DND-41 (cell line): ENCODE measurements at regions not wholly inside any gene's neighbourhood (a gene's known extent, or its start where the extent isn't known, plus 50 kb on each side); places are given as distances from the start of the nearest gene placed in this dataset.
"Not testable (repeated sequence)": the region's sequence is repeated elsewhere in the genome, so short reads cannot be mapped to it uniquely, and the experiment has no call there.

Source experiments
- EZH2 ChIP-seq: IDR thresholded peaks from 3 replicates; pipeline ENCODE4 v1.6.1; 2012; ENCODE audit warnings: borderline replicate concordance, low read depth, mild to moderate bottlenecking, moderate library complexity, low read length, inconsistent platforms; ENCODE audit not compliant: severe bottlenecking
- TF ChIP-seq, protein P1 (sequence below): IDR thresholded peaks from 2 replicates; pipeline ENCODE4 v1.5.1; 2012; ENCODE audit warnings: borderline replicate concordance, low read length, moderate library complexity, mild to moderate bottlenecking; ENCODE audit not compliant: poor library complexity, severe bottlenecking; ENCODE audit errors: extremely low read depth

DNA sequence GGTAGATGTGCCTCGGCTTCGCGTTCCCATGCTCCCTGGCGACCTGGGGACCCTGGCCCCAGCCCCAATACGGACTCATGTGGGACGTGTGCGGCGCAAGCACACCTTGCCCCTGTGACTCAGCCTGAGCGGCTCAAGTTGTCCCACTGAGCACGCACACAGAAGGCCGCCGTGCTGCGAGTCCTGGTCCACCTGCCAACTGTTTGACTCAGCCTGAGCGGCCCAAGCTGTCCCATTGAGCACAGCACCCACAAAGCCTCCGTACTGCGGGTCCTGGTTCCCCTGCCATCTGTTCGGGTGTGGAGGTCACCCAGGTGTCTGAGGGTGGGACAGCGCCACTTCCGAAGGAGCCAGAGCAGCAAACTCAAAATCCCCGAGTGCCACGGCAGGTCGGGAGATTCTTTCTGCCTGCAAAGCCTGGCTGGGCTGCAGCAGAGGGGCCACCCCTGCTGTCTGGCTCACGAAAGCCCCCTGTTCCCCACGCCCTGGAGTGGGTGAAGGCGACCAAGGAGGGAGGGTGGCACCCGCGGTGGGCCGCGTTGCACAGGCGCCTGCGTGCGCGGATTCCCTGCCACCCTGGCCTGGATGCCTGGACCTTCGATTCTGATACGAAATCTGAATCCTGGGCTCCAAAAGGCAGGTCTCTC, 362.6 kb upstream of the DEFB115 start:
- TF ChIP-seq, protein P1, sequence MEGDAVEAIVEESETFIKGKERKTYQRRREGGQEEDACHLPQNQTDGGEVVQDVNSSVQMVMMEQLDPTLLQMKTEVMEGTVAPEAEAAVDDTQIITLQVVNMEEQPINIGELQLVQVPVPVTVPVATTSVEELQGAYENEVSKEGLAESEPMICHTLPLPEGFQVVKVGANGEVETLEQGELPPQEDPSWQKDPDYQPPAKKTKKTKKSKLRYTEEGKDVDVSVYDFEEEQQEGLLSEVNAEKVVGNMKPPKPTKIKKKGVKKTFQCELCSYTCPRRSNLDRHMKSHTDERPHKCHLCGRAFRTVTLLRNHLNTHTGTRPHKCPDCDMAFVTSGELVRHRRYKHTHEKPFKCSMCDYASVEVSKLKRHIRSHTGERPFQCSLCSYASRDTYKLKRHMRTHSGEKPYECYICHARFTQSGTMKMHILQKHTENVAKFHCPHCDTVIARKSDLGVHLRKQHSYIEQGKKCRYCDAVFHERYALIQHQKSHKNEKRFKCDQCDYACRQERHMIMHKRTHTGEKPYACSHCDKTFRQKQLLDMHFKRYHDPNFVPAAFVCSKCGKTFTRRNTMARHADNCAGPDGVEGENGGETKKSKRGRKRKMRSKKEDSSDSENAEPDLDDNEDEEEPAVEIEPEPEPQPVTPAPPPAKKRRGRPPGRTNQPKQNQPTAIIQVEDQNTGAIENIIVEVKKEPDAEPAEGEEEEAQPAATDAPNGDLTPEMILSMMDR: not testable (repeated sequence)
- TF ChIP-seq EZH2: not testable (repeated sequence)
